Ascending aorta (tissue), 2 donors: ENCODE measurements at regions not wholly inside any gene's neighbourhood (a gene's known extent, or its start where the extent isn't known, plus 50 kb on each side); places are given as distances from the start of the nearest gene placed in this dataset.

Experiments
- DNase-seq, 2 donors: peaks; one replicate each; pipeline ENCODE4 v3.0.0-alpha.2; 2019; ENCODE audit warnings: low spot score in 2 of 2
- H3K27ac ChIP-seq, 2 donors: fragments of 200-600 bp; sonication (generic); one replicate each; pipeline ENCODE4 v1.5.1; 2016 to 2017; ENCODE audit warnings: mild to moderate bottlenecking in 1 of 2
- H3K27me3 ChIP-seq: fragments of 200-600 bp; sonication (generic); one replicate; pipeline ENCODE4 v1.5.1; 2017
- H3K36me3 ChIP-seq, 2 donors: fragments of 200-600 bp; sonication (generic); one replicate each; pipeline ENCODE4 v1.5.1; 2016
- H3K4me1 ChIP-seq, 2 donors: fragments of 200-600 bp; sonication (generic); one replicate each; pipeline ENCODE4 v1.5.1; 2016 to 2017; ENCODE audit warnings: mild to moderate bottlenecking in 1 of 2
- H3K4me3 ChIP-seq, 2 donors: fragments of 200-600 bp; sonication (generic); one replicate each; pipeline ENCODE4 v1.5.1; 2016 to 2017; ENCODE audit warnings: mild to moderate bottlenecking in 1 of 2
- H3K9me3 ChIP-seq, 2 donors: fragments of 200-600 bp; sonication (generic); one replicate each; pipeline ENCODE4 v1.5.1; 2016
- CTCF ChIP-seq, 3 experiments: fragments of 200-600 bp in 2 of 3; fragments of 450-650 bp in 1 of 3; sonication (generic) in 2 of 3; IDR thresholded peaks; one replicate each; pipeline ENCODE4 v1.5.1; 2016 to 2019; ENCODE audit warnings: antibody characterized with exemption in 3 of 3, mild to moderate bottlenecking in 1 of 3, moderate library complexity in 1 of 3
- intact Hi-C: fragments of 100-400 bp; cut with DNase I; formaldehyde crosslinking; loops from one replicate; pipeline ENCODE4 v1.15.1; 2023

GRCh38 chr1:164991763-164992314, 364.7 kb downstream of the LMX1A start:
- no peak overlapping the region for H3K27ac ChIP-seq
- no peaks in the 10 kb centered on the region for H3K9me3 ChIP-seq
- no peaks in the 10 kb centered on the region for H3K4me1 ChIP-seq
- intact Hi-C loops: no loop called here
- H3K27me3 ChIP-seq: no peaks in the 10 kb centered on the region
- no peaks in the 10 kb centered on the region for H3K36me3 ChIP-seq
- no peak for DNase-seq
- no peak overlapping the region for H3K4me3 ChIP-seq
- no peak for TF ChIP-seq CTCF (IDR thresholded peaks at IDR 0.05)

DNA sequence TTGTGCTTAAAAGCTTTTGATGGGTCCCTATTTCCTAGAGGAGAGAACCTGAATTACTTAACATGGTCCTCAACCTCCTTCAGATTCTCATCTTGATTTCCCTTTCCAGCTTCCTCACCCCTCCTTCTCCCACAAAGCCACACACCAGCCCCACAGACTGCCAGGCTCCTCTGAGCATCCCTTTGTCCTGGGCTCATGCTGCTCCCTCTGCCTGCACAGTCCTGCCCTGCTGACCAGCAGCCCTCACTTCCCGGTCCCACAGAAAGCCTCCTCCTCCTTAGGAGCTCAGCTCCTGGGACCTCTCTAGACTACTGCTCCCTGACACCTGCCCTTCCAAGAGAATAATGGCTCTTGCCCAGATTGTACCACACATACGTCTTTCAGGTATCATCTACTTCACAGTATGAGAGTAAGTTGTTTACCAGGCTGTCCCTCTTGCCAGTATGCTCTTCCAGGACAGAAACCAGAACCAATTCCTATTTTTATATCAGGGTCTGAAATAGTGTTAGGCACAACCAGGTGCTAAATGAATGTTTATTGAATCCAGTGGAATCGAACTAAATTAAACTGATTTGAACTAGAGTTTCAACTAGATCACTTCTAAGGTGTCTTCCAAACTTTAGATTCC, 373.4 kb downstream of the LMX1A start:
- Histone ChIP-seq H3K9me3 (no peaks in the 10 kb centered on the region), H3K4me3 (no peak overlapping the region), H3K27ac (no peak overlapping the region), H3K27me3 (no peaks in the 10 kb centered on the region), H3K36me3 (no peaks in the 10 kb centered on the region), H3K4me1 (no peaks in the 10 kb centered on the region)
- intact Hi-C loops: no loop called here
- DNase-seq: no peak
- TF ChIP-seq CTCF (IDR thresholded peaks at IDR 0.05): no peak

- no peak for DNase-seq
- no peaks in the 10 kb centered on the region for H3K36me3 ChIP-seq
- H3K4me1 ChIP-seq: no peaks in the 10 kb centered on the region
- H3K9me3 ChIP-seq: no peaks in the 10 kb centered on the region
- no peaks in the 10 kb centered on the region for H3K27me3 ChIP-seq
- TF ChIP-seq CTCF (IDR thresholded peaks at IDR 0.05): no peak
- H3K27ac ChIP-seq: no peak overlapping the region
- H3K4me3 ChIP-seq: no peak overlapping the region
- intact Hi-C loops: no loop called here
Observed at GRCh38 chr1:164982545-164982944, 374.0 kb downstream of the LMX1A start.

DNA sequence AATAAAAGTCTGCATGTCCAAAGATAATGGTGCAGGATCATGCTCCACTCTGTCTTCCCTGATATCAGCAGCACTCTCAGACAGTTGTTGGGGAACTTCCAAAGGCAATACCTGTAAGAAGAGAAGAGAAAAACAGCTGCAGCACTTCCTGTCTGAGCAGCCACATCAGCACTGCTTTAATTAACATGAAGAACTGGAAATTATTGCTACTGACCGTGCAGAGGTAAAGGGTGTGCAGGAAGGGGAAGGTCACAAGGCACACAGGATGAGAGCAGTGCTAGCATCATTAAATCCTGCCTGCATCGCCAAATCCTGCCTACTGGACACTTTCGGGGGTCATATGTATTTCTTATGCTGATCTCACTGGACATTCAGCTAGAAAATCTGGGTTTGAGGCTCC, 379.0 kb downstream of the LMX1A start:
- H3K27ac ChIP-seq: no peak overlapping the region
- no peaks in the 10 kb centered on the region for H3K36me3 ChIP-seq
- intact Hi-C loops: no loop called here
- no peak for DNase-seq
- no peaks in the 10 kb centered on the region for H3K4me1 ChIP-seq
- no peaks in the 10 kb centered on the region for H3K9me3 ChIP-seq
- no peak for TF ChIP-seq CTCF (IDR thresholded peaks at IDR 0.05)
- H3K27me3 ChIP-seq: no peaks in the 10 kb centered on the region
- no peak overlapping the region for H3K4me3 ChIP-seq

DNA sequence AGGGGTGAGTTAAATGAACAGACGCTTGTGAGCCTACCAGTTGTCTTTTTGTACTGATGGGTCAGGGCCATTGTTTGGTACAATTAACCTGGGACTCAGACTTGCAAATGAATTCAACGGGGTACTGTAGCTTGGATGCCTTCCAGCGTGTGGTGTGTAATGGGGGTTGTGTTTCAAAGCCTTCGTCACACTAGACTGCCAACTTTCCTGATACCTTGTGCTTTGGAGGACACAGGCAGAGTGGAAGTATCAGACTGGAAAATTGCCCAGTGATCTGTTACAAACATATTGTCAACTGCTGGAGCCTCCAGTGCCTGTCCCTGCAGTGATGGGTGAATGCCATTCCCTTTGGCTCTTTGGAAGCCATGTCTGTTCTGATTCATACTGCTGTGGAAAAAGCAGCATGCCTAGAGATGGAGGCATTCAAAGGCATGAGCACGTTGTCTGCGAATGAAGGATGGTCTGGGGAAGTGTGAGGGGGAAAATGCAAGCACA, 384.5 kb downstream of the LMX1A start:
- intact Hi-C loops: no loop called here
- H3K27ac ChIP-seq: no peak overlapping the region
- no peaks in the 10 kb centered on the region for H3K36me3 ChIP-seq
- DNase-seq: no peak
- no peak for TF ChIP-seq CTCF (IDR thresholded peaks at IDR 0.05)
- no peak overlapping the region for H3K4me3 ChIP-seq
- no peaks in the 10 kb centered on the region for H3K4me1 ChIP-seq
- no peaks in the 10 kb centered on the region for H3K27me3 ChIP-seq
- H3K9me3 ChIP-seq: no peaks in the 10 kb centered on the region
